Keratinocyte (primary cell): ENCODE measurements at regions not wholly inside any gene's neighbourhood (a gene's known extent, or its start where the extent isn't known, plus 50 kb on each side); places are given as distances from the start of the nearest gene placed in this dataset.

Source experiments
- DNase-seq: peaks from one replicate; pipeline ENCODE4 v3.0.0-alpha.2; 2011; ENCODE audit warnings: low read depth, missing footprints, low spot score
- FAIRE-seq: peaks from 2 replicates; lab custom pipeline; 2011; peaks lifted over from hg19 to GRCh38; lab: Jason Lieb, UNC
- H2AFZ ChIP-seq: 2 replicates; pipeline ENCODE4 v1.6.0; 2012; ENCODE audit warnings: low read length, control low read depth, inconsistent platforms; ENCODE audit not compliant: control insufficient read depth
- H3K27ac ChIP-seq: 2 replicates; pipeline ENCODE4 v1.5.1; 2011; ENCODE audit warnings: low read length; ENCODE audit not compliant: control insufficient read depth, insufficient read depth
- H3K27me3 ChIP-seq: 3 replicates; pipeline ENCODE4 v1.6.0; 2011; ENCODE audit warnings: low read length; ENCODE audit not compliant: control insufficient read depth, insufficient read depth; ENCODE audit errors: extremely low read depth
- H3K36me3 ChIP-seq, 2 experiments: 2 replicates in 1 of 2; 3 replicates in 1 of 2; pipeline ENCODE4 v1.5.1; 2011; ENCODE audit warnings: low read length in 2 of 2, mild to moderate bottlenecking in 1 of 2; ENCODE audit not compliant: control insufficient read depth in 2 of 2, insufficient read depth in 2 of 2; ENCODE audit errors: extremely low read depth in 1 of 2
- H3K4me1 ChIP-seq: 3 replicates; pipeline ENCODE4 v1.5.1; 2011; ENCODE audit warnings: low read length; ENCODE audit not compliant: control insufficient read depth, insufficient read depth; ENCODE audit errors: extremely low read depth
- H3K4me2 ChIP-seq: 3 replicates; pipeline ENCODE4 v1.6.0; 2011; ENCODE audit warnings: low read depth, low read length; ENCODE audit not compliant: control insufficient read depth, insufficient read depth; ENCODE audit errors: extremely low read depth
- H3K4me3 ChIP-seq, 3 experiments: fragments of 200-600 bp in 1 of 3; sonication (generic) in 1 of 3; 2 replicates in 2 of 3; 3 replicates in 1 of 3; pipeline ENCODE4 v1.5.1; 2011 to 2016; ENCODE audit warnings: low read length in 3 of 3, mild to moderate bottlenecking in 3 of 3, control low read depth in 2 of 3, inconsistent platforms in 1 of 3, low read depth in 1 of 3, mixed read lengths in 1 of 3, mixed run types in 1 of 3, moderate library complexity in 1 of 3; ENCODE audit not compliant: control insufficient read depth in 2 of 3, insufficient read depth in 2 of 3; ENCODE audit errors: extremely low read depth in 1 of 3
- H3K79me2 ChIP-seq: 2 replicates; pipeline ENCODE4 v1.6.0; 2012; ENCODE audit warnings: low read length; ENCODE audit not compliant: control insufficient read depth, insufficient read depth
- H3K9ac ChIP-seq: 3 replicates; pipeline ENCODE4 v1.6.0; 2011; ENCODE audit warnings: low read length; ENCODE audit not compliant: control insufficient read depth, insufficient read depth; ENCODE audit errors: extremely low read depth
- H3K9me1 ChIP-seq: 3 replicates; pipeline ENCODE4 v1.6.0; 2011; ENCODE audit warnings: low read length; ENCODE audit not compliant: control insufficient read depth, insufficient read depth; ENCODE audit errors: extremely low read depth
- H3K9me3 ChIP-seq: 2 replicates; pipeline ENCODE4 v1.5.1; 2012; ENCODE audit warnings: low read depth, low read length; ENCODE audit not compliant: control insufficient read depth
- H4K20me1 ChIP-seq: 3 replicates; pipeline ENCODE4 v1.6.0; 2011; ENCODE audit warnings: low read length; ENCODE audit not compliant: control insufficient read depth, insufficient read depth; ENCODE audit errors: extremely low read depth
- CTCF ChIP-seq, 3 experiments: IDR thresholded peaks in 1 of 3; conservative IDR thresholded peaks in 1 of 3; optimal IDR thresholded peaks in 1 of 3; 2 replicates in 2 of 3; 3 replicates in 1 of 3; pipeline versions ENCODE3 to v1.5.1; 2011; ENCODE audit warnings: low read length in 3 of 3, mild to moderate bottlenecking in 3 of 3, moderate library complexity in 2 of 3, control low read depth in 1 of 3, inconsistent platforms in 1 of 3; ENCODE audit not compliant: insufficient read depth in 2 of 3; ENCODE audit errors: extremely low read depth in 1 of 3
- EZH2 ChIP-seq: IDR thresholded peaks from one replicate; pipeline ENCODE4 v1.6.1; 2012; ENCODE audit warnings: inconsistent platforms, mild to moderate bottlenecking, low read length, moderate library complexity
- dilution Hi-C: fragments of 300-500 bp; cut with MboI; formaldehyde crosslinking; loops from one replicate; pipeline ENCODE4 v1.7.0; 2020; ENCODE audit warnings: low sequenced_read_pairs; ENCODE audit not compliant: extremely low pct_ligation_motif_present

- H3K4me2 ChIP-seq, result no peak overlapping the region
- DNase-seq (no peak), FAIRE-seq (no peak)
- dilution Hi-C loops, result no loop called here
- H2AFZ ChIP-seq, result no peak overlapping the region
- no peak overlapping the region for H3K9ac ChIP-seq
- no peaks in the 10 kb centered on the region for H3K9me1 ChIP-seq
- no peaks in the 10 kb centered on the region for H3K4me1 ChIP-seq
- no peaks in the 10 kb centered on the region for H3K36me3 ChIP-seq
- no peaks in the 10 kb centered on the region for H3K27me3 ChIP-seq
- H3K79me2 ChIP-seq, result no peaks in the 10 kb centered on the region
- H3K9me3 ChIP-seq, result no peaks in the 10 kb centered on the region
- TF ChIP-seq EZH2 (no peak), CTCF (optimal IDR thresholded peaks at IDR 0.05 in 1 of 3, IDR thresholded peaks at IDR 0.05 in 1 of 3, conservative IDR thresholded peaks at IDR 0.05 in 1 of 3; ENCODE audit: extremely low read depth in 1 of 3, insufficient read depth in 2 of 3, low read length in 3 of 3) (no peak)
- H3K4me3 ChIP-seq, result no peak overlapping the region
- H3K27ac ChIP-seq, result no peak overlapping the region
- no peaks in the 10 kb centered on the region for H4K20me1 ChIP-seq
Observed at GRCh38 chr5:52342361-52342760, 445.4 kb upstream of the ITGA1 start.

DNA sequence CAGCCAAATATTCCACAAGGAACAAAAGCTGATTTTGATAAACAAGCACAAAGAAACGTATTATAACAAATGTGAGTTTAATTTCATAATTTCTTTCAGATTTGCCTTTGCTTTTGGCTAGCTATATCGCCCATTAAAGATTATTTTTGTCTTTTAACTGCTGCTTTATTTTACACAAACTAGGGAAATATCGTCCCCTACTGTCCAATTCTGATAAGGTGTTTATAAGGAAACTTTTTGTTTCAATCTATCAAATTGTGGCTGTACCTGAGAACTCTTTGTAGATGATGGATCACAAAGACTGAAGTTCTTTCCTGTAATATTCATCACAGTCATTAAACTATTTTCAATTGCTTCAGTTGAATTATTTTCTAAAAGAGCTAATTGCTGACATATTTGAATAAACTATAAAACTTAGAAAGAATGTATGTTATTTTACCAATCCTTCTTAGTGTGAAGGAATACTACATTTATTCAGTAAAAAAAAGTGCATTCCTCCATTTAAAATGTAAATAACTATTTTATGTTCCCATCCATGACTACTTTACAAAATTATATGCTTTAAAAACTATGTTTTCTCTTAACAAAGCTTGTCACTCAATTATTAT, 431.3 kb upstream of the ITGA1 start:
- Histone ChIP-seq H3K9me3 (no peaks in the 10 kb centered on the region), H3K9me1 (no peaks in the 10 kb centered on the region), H3K4me1 (no peaks in the 10 kb centered on the region), H3K27ac (no peak overlapping the region), H4K20me1 (no peaks in the 10 kb centered on the region), H3K9ac (no peak overlapping the region), H2AFZ (no peak overlapping the region), H3K27me3 (no peaks in the 10 kb centered on the region), H3K79me2 (no peaks in the 10 kb centered on the region), H3K4me2 (no peak overlapping the region), H3K36me3 (no peaks in the 10 kb centered on the region), H3K4me3 (no peak overlapping the region)
- DNase-seq (no peak), FAIRE-seq (peak; percentile 23)
- dilution Hi-C loops, result no loop called here
- TF ChIP-seq CTCF (optimal IDR thresholded peaks at IDR 0.05 in 1 of 3, IDR thresholded peaks at IDR 0.05 in 1 of 3, conservative IDR thresholded peaks at IDR 0.05 in 1 of 3; ENCODE audit: extremely low read depth in 1 of 3, insufficient read depth in 2 of 3, low read length in 3 of 3) (peak in 2 of 3 experiments; percentile 62 to 78), EZH2 (no peak)
